ENCODE measurements at regions not wholly inside any gene's neighbourhood (a gene's known extent, or its start where the extent isn't known, plus 50 kb on each side); places are given as distances from the start of the nearest gene placed in this dataset.
A peak's percentile ranks its signal among the peaks of the same experiment; 100 is the strongest.
"Not testable (repeated sequence)": the region's sequence is repeated elsewhere in the genome, so short reads cannot be mapped to it uniquely, and the experiment has no call there.

DNA sequence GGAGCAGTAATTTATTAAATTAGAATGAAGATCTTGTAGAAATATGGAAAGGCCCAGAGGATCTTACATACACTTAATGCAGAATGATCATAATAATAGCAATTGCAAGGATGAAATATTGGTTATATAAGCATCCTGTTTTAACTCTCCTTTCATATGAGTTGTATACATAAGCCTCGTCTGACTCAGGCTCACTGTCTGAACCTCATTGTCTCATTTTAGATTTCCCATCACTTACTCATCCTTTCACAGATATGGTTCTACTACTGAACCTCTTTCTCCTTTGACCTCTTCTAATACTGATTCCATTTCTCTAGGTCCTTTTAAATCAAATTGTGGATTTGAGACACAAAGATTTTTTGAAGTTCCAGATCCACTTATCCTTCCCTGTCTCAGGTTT, 277.3 kb upstream of the TRPC5 start:
- DNase-seq: no peak

DNA sequence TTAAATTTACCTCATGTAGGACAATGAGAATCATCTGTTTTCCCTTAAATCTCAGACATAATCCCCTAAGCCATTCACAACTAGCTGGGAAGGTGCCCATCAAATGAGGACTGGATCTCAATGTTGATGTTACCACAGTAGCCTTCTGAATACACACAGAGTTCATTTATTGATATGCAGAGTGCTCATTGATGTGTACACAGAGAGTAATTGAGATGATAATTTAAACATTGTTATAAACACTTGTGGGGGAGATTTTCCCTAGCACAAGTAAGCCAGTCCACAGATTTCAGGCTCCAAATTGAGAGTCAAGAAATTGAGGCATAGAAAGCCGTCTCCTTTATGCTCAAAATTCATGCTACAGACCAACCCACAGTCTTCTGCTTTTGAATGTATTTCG, 273.4 kb upstream of the TRPC5 start:
- DNase-seq: no peak

DNA sequence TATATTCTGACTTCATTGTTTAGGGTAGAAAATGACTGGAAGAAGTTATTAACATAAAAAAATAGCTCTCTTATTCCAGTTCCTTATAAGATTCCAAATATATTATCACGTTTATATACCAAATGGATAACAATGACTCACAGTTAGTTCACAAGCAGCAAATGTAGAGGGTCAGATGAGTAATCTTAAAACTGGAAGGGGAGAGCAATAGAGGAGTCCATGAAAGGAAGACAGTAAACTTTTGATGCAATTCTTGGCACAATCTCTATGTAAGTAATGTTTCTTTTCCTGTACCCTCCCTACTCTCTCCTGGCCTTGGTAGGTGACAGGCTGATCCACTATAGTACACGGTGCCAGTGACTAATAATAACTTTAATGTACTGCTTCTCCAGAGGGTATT, 259.0 kb upstream of the TRPC5 start:
- no peak for DNase-seq

DNA sequence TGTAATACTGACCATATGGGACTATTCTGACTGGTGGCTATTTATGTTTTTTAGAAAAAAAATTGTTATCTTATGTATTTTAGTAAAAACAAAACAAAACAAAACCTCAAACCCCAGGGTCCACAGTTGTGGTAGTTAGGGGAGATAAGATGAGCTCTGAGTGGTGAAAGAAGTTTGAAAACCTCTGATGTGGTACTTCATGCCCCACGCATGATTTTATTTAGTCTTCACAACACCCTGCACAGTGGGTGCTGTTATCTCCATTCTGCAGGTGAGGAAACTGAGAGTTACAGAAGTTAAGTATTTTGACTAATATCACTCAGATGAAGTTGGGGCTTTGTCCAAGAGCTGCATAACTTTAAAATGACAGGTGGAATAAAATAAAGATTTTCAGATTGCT, 230.6 kb upstream of the TRPC5 start:
- no peak for DNase-seq

DNA sequence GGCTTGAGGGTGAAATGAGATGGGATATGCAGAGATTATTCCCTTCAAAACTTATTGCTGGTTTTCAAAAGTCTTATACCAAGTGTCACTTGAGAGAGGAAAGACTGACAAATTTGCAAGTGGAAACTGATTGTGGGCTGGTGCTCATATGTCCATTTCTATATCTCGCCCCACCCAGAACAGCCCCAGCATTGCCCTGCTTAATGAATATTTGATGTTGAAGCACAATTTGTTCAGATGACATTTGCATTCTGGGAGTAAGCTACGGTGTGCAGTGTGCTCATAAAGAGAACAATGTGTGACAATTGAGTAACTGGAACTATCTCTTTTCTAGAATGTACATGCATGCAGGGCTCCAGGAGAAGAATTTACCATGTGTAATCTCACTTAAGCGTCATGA, 223.5 kb upstream of the TRPC5 start:
- DNase-seq: no peak

DNA sequence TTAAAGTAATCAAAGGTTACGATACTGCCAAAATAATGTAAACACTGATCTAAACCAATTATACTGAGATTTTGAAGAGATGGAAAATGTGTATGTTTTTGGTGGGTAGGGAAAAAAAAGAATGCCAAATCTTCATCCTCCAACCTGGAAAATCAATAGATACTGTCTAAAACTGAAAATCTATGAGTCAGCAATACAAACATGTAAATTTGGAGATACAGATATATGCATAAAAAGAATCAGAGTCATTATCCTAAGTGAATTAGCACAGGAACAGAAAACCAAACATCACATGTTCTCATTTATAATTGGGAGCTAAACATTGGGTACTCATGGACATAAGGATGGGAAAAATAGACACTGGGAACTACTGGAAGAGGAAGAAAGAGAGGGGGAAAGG, 197.4 kb upstream of the TRPC5 start:
- DNase-seq: no peak

GRCh38 chrX:112270991-112271390, 188.4 kb upstream of the TRPC5 start:
- DNase-seq: no peak

DNA sequence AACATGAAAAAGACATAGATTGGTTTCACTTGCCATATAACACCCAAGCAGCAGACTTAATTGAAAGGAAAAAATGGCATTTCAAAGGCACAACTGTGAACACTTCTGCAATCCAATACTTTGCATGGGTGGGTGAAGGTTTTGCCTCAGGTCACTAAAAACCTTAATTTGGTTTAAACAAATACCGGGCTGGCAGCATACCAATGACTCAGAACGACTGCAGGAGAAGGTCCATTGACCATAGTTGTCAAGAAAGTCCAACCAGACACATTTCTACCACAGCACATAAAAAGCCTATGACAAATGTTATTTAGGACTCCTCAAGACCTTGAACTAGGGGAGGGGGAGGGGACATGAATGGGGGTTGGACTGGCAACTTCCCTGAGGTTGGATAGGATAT, 183.6 kb upstream of the TRPC5 start:
- no peak for DNase-seq

DNA sequence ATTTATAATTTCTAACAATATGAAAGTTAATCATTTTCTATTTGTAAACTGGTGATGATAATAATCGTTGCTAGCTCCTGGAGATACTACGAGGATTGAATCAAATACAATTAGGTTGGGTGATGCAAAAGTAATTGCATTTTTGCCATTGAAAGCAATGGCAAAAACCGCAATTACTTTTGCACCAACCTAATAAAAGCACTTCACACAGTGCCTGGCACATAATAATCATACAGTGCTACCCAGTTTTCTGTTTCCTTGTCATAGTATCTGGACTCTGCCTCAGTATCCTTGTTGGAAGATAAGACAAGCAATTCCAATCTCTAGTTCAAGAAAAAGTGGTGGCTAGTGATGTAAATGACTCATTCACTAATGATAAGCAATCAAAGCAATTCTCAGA, 176.8 kb upstream of the TRPC5 start:
- DNase-seq: no peak

DNA sequence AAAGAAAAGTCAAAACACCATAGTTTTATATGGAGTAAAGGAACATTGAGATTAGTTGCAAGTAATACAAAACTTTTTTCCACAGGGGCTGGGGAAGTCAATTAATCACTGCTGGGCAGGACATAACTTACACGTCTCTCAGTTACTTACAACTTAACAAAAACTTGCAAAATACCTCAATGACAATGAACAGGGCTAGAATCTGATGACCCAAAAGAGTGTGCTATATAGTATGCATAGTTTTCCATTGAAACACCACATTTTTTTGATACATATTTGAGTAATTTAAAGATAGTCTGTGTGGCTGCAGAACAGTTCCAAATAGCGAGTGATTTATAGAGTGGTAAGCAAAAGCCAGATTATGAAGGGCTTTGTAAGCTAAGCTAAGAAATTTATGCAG, 172.3 kb upstream of the TRPC5 start:
- no peak for DNase-seq

GRCh38 chrX:112247714-112248113, 165.1 kb upstream of the TRPC5 start:
- DNase-seq: no peak

DNA sequence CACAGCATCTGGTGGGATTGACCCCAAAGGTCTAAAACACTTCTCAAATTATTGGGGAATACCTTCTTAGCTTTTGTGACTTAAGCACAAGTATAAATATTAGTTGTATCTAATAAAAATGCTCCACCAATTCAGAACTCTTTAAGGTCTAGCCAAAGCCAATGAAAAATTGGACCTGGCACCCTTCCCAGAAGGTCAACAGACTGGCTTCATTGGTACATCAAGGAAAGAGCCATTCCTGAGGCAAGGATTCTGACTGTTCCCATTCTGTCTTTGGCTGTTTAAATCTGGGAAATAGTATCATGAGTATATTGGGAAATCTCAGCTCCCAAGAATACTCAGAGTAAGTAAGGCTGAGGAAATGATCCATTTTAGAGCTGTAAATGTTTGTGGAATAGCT, 153.0 kb upstream of the TRPC5 start:
- DNase-seq: no peak

DNA sequence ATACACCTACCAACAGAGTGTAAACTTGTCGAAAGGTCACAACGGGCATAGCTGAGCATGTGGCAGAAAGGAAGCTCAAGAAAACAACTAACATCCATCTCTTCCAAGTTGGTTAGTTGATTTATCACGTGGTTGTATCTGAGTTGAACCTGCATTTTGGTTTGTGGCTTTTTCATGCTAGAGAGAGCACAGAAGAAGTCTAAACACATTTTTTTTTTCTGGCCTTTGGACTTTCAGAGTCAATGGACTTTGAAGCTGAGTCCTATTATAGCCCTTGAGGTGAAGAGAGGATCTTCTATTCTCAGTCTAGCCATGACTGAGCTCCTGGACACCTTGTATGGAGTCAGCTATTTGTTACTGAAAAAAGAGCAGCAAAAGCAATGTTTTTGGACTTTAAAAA, 150.6 kb upstream of the TRPC5 start:
- DNase-seq: no peak

DNA sequence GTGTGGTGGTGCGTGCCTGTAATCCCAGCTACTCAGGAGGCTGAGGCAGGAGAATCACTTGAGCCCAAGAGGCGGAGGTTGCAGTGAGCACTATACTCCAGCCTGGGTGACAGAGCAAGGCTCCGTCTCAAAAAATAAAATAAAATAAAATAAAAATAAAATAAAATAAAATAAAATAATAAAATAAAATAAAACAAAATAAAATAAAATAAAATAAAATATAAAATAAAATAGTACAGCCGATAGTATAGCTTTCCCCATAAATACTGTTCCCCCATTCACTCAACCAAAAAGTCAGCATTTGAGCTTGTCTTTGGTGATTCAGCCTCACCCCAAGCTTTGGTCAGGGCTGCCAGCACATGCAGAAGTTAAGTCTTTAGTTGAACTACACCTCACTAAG, 144.2 kb upstream of the TRPC5 start:
- DNase-seq: not testable (repeated sequence)

- DNase-seq: no peak
Measured at GRCh38 chrX:112223391-112223790, 140.8 kb upstream of the TRPC5 start.

- no peak for DNase-seq
Measured at GRCh38 chrX:112218388-112218787, 135.8 kb upstream of the TRPC5 start.

- DNase-seq: peak; percentile 43
Measured at GRCh38 chrX:112211459-112211858, 128.9 kb upstream of the TRPC5 start.

GRCh38 chrX:112197840-112198239, 115.3 kb upstream of the TRPC5 start:
- DNase-seq: no peak

DNA sequence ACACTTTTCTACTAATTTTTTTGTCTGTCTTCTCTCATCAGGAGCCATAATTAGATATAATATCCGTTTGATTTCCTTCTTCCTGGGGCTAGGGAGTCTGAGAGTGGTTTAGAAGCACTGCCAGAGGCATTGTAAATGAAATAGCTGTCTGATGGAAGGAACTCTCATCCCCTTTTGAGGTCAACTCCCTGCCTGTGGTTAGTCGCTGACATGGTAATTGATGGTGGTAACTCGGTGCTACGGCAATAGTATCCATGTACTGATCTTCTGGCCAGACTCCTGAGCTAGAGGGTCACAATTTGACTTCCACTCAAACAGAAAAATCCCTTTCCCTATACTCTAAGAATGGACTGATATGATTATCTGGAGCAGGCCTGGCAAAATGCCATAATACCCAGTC, 108.1 kb upstream of the TRPC5 start:
- DNase-seq: no peak

DNA sequence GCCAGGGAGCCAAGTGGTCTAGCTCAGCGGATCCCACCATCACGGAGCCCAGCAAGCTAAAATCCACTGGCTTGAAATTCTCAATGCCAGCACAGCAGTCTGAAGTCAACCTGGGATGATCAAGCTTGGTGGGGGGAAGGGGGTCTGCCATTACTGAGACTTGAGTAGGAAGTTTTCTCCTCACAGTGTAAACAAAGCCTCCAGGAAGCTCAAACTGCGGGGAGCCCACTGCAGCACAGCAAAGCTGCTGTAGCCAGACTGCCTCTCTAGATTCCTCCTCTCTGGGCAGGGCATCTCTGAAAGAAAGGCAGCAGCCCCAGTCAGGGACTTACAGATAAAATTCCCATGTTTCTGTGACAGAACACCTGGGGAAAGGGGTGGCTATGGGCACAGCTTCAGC, 98.8 kb upstream of the TRPC5 start:
- DNase-seq: not testable (repeated sequence)

GRCh38 chrX:112164420-112164819, 81.8 kb upstream of the TRPC5 start:
- DNase-seq: no peak

- DNase-seq: no peak
Measured at GRCh38 chrX:112163906-112164305, 81.3 kb upstream of the TRPC5 start.

DNA sequence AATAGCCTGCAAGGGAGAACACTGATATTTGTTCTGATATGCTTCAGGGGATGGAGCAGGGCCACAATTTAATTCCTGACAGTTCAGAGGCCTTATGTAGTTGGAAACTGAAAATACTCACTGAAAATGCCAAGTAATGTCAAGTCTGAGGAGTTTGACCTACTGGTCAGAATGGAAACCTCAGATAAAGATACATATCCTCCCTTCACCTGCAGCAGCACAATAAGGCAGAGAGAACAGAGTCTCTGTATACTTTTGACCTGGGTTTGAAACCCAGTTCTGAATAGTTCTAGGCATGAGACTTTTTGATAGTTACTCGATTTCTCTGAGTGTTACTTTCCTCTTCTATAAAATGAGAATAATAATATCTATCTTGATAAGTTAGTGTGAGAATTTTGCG, 65.8 kb upstream of the TRPC5 start:
- DNase-seq: no peak

DNA sequence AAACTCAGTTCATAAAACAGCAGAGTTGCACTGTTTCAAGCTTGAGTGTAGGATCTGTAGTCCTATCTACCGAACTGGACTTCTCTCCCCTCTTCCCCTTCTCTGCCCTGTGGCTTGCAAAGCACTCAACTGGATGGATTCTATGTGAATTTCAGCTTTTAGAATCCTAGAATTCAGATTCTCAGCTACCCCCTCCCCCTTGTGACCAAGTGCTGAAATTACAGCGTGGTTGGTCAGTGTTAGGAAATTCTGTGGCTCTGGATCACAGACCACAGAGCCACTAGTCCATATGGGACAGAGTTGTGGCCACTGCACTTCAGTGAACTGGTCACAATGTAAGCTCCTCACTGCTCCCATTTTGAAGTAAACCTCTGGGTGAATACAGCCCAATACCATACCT, 64.6 kb upstream of the TRPC5 start:
- peak; percentile 23 for DNase-seq

DNA sequence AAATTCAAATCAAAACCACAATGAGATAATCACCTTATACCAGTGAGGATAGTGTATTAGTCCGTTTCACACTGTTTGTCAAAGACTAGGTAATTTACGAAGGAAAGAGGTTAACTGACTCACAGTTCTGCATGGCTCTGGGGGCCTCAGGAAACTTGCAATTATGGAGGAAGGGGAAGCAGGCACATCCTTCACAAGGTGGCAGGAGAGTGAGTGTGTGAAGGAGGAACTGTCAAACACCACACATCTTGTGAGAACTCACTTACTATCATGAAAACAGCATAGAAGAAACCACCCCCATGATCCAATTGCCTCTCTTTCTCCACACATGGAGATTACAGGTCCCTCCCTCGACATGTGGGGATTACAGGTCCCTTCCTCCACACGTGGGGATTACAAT, 54.7 kb upstream of the TRPC5 start:
- no peak for DNase-seq
